ENCODE measurements at regions not wholly inside any gene's neighbourhood (a gene's known extent, or its start where the extent isn't known, plus 50 kb on each side); places are given as distances from the start of the nearest gene placed in this dataset.

DNA sequence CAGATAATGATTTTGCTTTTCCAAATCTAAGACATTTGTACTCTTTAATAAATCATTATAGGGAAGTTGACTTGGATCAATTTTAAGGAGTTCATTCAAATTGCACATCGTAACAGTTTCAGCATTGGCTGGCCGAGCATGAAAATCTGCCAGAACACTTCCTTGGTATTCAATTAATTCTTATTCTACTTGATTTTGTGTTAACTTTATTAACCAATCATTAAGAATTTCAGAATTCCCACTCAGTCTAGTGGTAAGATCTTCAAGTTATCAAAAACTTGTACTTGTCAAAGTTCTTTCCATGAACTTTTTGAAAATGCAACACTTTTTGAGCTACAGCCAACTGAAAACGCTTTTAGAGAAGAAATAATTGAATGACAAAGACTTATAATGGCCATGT, 565.8 kb downstream of the TLE1 start:
- TF ChIP-seq, protein P1, sequence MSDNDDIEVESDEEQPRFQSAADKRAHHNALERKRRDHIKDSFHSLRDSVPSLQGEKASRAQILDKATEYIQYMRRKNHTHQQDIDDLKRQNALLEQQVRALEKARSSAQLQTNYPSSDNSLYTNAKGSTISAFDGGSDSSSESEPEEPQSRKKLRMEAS (IDR thresholded peaks at IDR 0.05; ENCODE audit: low read depth, low read length): no peak
- TF ChIP-seq, protein P2, sequence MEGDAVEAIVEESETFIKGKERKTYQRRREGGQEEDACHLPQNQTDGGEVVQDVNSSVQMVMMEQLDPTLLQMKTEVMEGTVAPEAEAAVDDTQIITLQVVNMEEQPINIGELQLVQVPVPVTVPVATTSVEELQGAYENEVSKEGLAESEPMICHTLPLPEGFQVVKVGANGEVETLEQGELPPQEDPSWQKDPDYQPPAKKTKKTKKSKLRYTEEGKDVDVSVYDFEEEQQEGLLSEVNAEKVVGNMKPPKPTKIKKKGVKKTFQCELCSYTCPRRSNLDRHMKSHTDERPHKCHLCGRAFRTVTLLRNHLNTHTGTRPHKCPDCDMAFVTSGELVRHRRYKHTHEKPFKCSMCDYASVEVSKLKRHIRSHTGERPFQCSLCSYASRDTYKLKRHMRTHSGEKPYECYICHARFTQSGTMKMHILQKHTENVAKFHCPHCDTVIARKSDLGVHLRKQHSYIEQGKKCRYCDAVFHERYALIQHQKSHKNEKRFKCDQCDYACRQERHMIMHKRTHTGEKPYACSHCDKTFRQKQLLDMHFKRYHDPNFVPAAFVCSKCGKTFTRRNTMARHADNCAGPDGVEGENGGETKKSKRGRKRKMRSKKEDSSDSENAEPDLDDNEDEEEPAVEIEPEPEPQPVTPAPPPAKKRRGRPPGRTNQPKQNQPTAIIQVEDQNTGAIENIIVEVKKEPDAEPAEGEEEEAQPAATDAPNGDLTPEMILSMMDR (IDR thresholded peaks at IDR 0.05; ENCODE audit: low read depth, low read length): no peak
- TF ChIP-seq MYC (IDR thresholded peaks at IDR 0.05; ENCODE audit: low read depth, low read length) (no peak), POLR2A (IDR thresholded peaks at IDR 0.05; ENCODE audit: extremely low read depth, insufficient read length) (no peak)
- DNase-seq (ENCODE audit: low read depth): no peak

DNA sequence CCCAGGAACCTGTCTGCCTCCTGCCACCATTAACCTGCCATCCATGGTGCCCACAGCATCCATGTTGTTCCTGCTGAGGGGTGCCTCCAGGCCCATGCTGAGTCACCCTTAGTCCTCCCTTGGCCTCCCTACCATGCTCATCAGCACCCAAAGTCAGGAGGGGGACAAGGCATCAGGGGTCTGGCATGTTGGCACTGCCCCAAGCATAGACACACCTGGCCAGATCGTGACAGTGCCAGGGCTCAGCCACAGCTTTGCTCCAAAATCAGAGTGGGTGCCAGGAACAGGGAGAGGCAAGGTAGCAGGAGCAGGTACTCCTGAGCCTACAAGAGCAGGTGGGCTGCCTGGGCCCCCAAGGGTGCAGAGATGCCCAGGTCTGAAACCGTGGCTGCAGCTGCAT, 566.6 kb downstream of the TLE1 start:
- DNase-seq (ENCODE audit: low read depth): no peak
- H3K4me3 ChIP-seq (ENCODE audit: low read depth, low read length): no peak overlapping the region
- TF ChIP-seq, protein P2 (IDR thresholded peaks at IDR 0.05; ENCODE audit: low read depth, low read length): no peak
- no peak for TF ChIP-seq POLR2A (IDR thresholded peaks at IDR 0.05; ENCODE audit: extremely low read depth, insufficient read length)
- TF ChIP-seq MYC (IDR thresholded peaks at IDR 0.05; ENCODE audit: low read depth, low read length): no peak
- TF ChIP-seq, protein P1 (IDR thresholded peaks at IDR 0.05; ENCODE audit: low read depth, low read length): no peak

More for the DNA sequence above, 565.8 kb downstream of the TLE1 start:
- H3K4me3 ChIP-seq (ENCODE audit: low read depth, low read length): no peak overlapping the region

DNA sequence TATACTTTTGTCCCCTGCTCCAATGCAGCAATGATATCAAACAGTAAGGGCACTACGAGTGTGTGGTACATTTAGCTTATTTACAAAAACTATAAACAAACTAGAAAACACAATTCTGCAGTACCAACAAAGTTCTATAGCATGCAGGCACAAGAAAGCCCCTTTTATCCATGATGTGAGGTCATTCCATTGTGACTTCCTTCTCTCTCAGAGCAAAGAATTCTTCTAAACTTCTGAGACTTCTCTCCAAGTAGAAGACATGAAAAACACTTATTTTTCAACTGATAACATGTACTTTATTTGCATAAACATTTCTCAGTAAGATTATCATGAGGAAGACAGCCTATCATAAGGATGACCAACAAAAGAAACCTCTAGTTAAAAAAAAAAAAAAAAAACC, 569.8 kb downstream of the TLE1 start:
- no peak overlapping the region for H3K4me3 ChIP-seq (ENCODE audit: low read depth, low read length)
- DNase-seq (ENCODE audit: low read depth): no peak
- TF ChIP-seq MYC (IDR thresholded peaks at IDR 0.05; ENCODE audit: low read depth, low read length): no peak
- TF ChIP-seq, protein P1 (IDR thresholded peaks at IDR 0.05; ENCODE audit: low read depth, low read length): no peak
- TF ChIP-seq POLR2A (IDR thresholded peaks at IDR 0.05; ENCODE audit: extremely low read depth, insufficient read length): no peak
- TF ChIP-seq, protein P2 (IDR thresholded peaks at IDR 0.05; ENCODE audit: low read depth, low read length): no peak

GRCh38 chr9:81118416-81118815, 570.9 kb downstream of the TLE1 start:
- H3K4me3 ChIP-seq (ENCODE audit: low read depth, low read length): no peak overlapping the region
- no peak for TF ChIP-seq MYC (IDR thresholded peaks at IDR 0.05; ENCODE audit: low read depth, low read length)
- TF ChIP-seq, protein P2 (IDR thresholded peaks at IDR 0.05; ENCODE audit: low read depth, low read length): no peak
- no peak for TF ChIP-seq POLR2A (IDR thresholded peaks at IDR 0.05; ENCODE audit: extremely low read depth, insufficient read length)
- TF ChIP-seq, protein P1 (IDR thresholded peaks at IDR 0.05; ENCODE audit: low read depth, low read length): no peak
- peak; percentile 28 for DNase-seq (ENCODE audit: low read depth)

DNA sequence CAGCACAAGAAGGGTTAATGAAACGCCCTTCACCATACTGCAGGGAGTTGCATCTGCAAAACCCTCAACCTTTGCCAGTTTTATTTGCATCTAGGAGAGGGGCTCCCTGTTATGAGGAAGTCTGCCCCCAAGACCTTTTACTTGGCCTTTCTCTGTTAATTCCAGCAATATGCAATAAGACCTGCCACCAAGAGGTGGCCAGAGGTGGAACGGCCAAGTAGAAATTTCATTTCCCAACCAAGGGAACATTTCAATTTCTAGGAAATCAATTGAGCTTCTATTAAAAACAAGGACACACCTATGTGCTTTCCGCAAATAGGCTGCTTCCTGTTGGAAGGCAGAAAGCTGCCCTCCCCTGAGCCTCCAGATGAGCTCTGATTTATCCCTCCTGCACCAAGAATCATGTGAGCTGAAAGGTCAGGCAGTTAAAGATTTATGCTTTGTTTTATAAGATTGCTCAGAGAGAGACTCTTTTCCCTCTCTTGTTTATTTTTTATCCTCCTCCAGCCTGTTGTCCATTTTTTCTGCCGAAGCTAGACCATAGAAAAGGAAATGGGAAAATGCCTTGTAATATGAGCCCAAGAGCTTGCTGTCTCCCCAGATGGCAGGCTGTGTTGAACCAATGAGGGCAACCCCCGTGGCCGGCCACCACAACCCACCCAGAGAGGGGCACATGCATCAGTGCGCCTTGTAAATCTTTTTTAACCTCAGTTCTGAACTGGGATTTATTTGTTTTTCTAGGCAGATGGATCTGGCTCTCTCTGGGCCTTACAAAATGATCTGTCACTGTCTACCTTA, 572.8 kb downstream of the TLE1 start:
- no peak overlapping the region for H3K4me3 ChIP-seq (ENCODE audit: low read depth, low read length)
- TF ChIP-seq POLR2A (IDR thresholded peaks at IDR 0.05; ENCODE audit: extremely low read depth, insufficient read length) (no peak), MYC (IDR thresholded peaks at IDR 0.05; ENCODE audit: low read depth, low read length) (no peak)
- TF ChIP-seq, protein P2 (IDR thresholded peaks at IDR 0.05; ENCODE audit: low read depth, low read length): no peak
- TF ChIP-seq, protein P1 (IDR thresholded peaks at IDR 0.05; ENCODE audit: low read depth, low read length): no peak
- DNase-seq (ENCODE audit: low read depth): peak; percentile 33
